K562 (cell line): ENCODE measurements at regions not wholly inside any gene's neighbourhood (a gene's known extent, or its start where the extent isn't known, plus 50 kb on each side); places are given as distances from the start of the nearest gene placed in this dataset.

ENCODE experiments used
- ATAC-seq: fragments of 200-7000 bp; cut with Tn5 transposase; 3 replicates; pipeline ENCODE4 v1.9.1; 2020; ENCODE audit warnings: moderate library complexity
- BruUV-seq: library from RNA; stranded (reverse); fragments of 400-500 nt; replicated peaks from 2 replicates; lab custom pipeline; 2021; lab: Mats Ljungman, UMichigan
- CTCF ChIA-PET: fragments of 300-600 bp; formaldehyde crosslinking; extraction: SDS; loops from one replicate; lab custom pipeline; 2021; ENCODE audit warnings: low intra/inter-chr PET ratio; lab: Yijun Ruan, JAX
- POLR2A ChIA-PET: fragments of 300-600, 350-650 bp; sonication (Branson Sonifier 250); formaldehyde crosslinking; extraction: SDS; loops from one replicate; lab custom pipeline; 2021; ENCODE audit warnings: antibody characterized with exemption, inconsistent platforms; lab: Yijun Ruan, JAX
- DNase-seq, 4 experiments: peaks; one replicate each; pipeline versions ENCODE4 v3.0.0 to v3.0.0-alpha.2; 2011 to 2018; ENCODE audit warnings: low spot score in 3 of 4, mixed read lengths in 3 of 4; ENCODE audit errors: extremely low read depth in 1 of 4
- FAIRE-seq: peaks from 2 replicates; lab custom pipeline; 2011; peaks lifted over from hg19 to GRCh38; lab: Jason Lieb, UNC
- H2AFZ ChIP-seq: 2 replicates; pipeline ENCODE4 v1.6.0; 2011; ENCODE audit warnings: low read depth, low read length, control low read depth, inconsistent platforms
- H3K27ac ChIP-seq: fragments of 200-600 bp; 3 replicates; pipeline ENCODE4 v1.8.0; 2011; ENCODE audit warnings: low read depth, mild to moderate bottlenecking, control low read depth, inconsistent platforms, low read length, moderate library complexity, mixed read lengths; ENCODE audit errors: extremely low read depth
- H3K27me3 ChIP-seq, 2 experiments: fragments of 300-600 bp in 1 of 2; 2 replicates in 1 of 2; 3 replicates in 1 of 2; pipeline versions ENCODE4 v1.6.0 to v1.8.0; 2011; ENCODE audit warnings: inconsistent platforms in 2 of 2, low read length in 2 of 2, mild to moderate bottlenecking in 1 of 2, mixed read lengths in 1 of 2, moderate library complexity in 1 of 2; ENCODE audit not compliant: control insufficient read depth in 2 of 2, insufficient read depth in 2 of 2
- H3K36me3 ChIP-seq: fragments of 300-600 bp; 3 replicates; pipeline ENCODE4 v1.8.0; 2011; ENCODE audit warnings: mild to moderate bottlenecking, low read length, inconsistent platforms; ENCODE audit not compliant: control insufficient read depth, insufficient read depth
- H3K4me1 ChIP-seq, 2 experiments: fragments of 200-600 bp in 1 of 2; replicated peaks in 1 of 2; 2 replicates in 1 of 2; 3 replicates in 1 of 2; pipeline versions ENCODE4 v1.5.1 to v1.8.0; 2011; ENCODE audit warnings: inconsistent platforms in 2 of 2, low read length in 2 of 2, mild to moderate bottlenecking in 1 of 2, mixed read lengths in 1 of 2, moderate library complexity in 1 of 2; ENCODE audit not compliant: control insufficient read depth in 2 of 2, insufficient read depth in 2 of 2
- H3K4me2 ChIP-seq: 2 replicates; pipeline ENCODE4 v1.6.1; 2011; ENCODE audit warnings: low read length, control low read depth, inconsistent platforms, mixed read lengths; ENCODE audit not compliant: insufficient read depth
- H3K4me3 ChIP-seq: fragments of 200-600 bp; sonication (generic), shearing (Covaris generic); 2 replicates; pipeline ENCODE4 v1.5.1; 2016; ENCODE audit warnings: control low read depth, inconsistent platforms
- H3K79me2 ChIP-seq: fragments of 200-600 bp; 3 replicates; pipeline ENCODE4 v1.8.0; 2011; ENCODE audit warnings: low read length, inconsistent platforms; ENCODE audit not compliant: control insufficient read depth, insufficient read depth
- H3K9ac ChIP-seq, 2 experiments: 2 replicates each; pipeline versions ENCODE4 v1.6.0 to v1.6.1; 2011; ENCODE audit warnings: low read depth in 2 of 2, low read length in 2 of 2, control low read depth in 1 of 2, inconsistent platforms in 1 of 2, mild to moderate bottlenecking in 1 of 2, mixed read lengths in 1 of 2; ENCODE audit not compliant: insufficient read depth in 1 of 2
- H3K9me1 ChIP-seq: one replicate; pipeline ENCODE4 v1.6.0; 2011; ENCODE audit warnings: inconsistent platforms, mild to moderate bottlenecking, low read length, moderate library complexity; ENCODE audit not compliant: control insufficient read depth, insufficient read depth
- H3K9me3 ChIP-seq: replicated peaks from 2 replicates; pipeline ENCODE4 v1.5.1; 2011; ENCODE audit warnings: low read depth, low read length, inconsistent platforms; ENCODE audit not compliant: control insufficient read depth, insufficient read depth
- H4K20me1 ChIP-seq: replicated peaks from 2 replicates; pipeline ENCODE4 v1.6.1; 2011; ENCODE audit warnings: low read length, inconsistent platforms, mixed read lengths; ENCODE audit not compliant: control insufficient read depth, insufficient read depth
- CBX1 ChIP-seq: sonication (generic); IDR thresholded peaks from 2 replicates; pipeline ENCODE4 v1.6.1; 2016; ENCODE audit warnings: antibody characterized with exemption, low read depth, mild to moderate bottlenecking
- ELF2 ChIP-seq: fragments of 250-450 bp; sonication (Bioruptor Pico); IDR thresholded peaks from 2 replicates; pipeline ENCODE4 v1.5.0; 2021; ENCODE audit warnings: mild to moderate bottlenecking
- HCFC1 ChIP-seq: IDR thresholded peaks from 2 replicates; pipeline ENCODE4 v1.6.1; 2012; ENCODE audit warnings: low read depth, low read length, improper control_type of control experiment
- HMG20A ChIP-seq: fragments of 450-650 bp; formaldehyde crosslinking; conservative IDR thresholded peaks from 2 replicates; pipeline ENCODE4 v1.4.0; 2020; ENCODE audit warnings: mild to moderate bottlenecking, mixed read lengths
- L3MBTL2 ChIP-seq: fragments of 450-650 bp; IDR thresholded peaks from 2 replicates; pipeline ENCODE4 v1.6.1; 2016; ENCODE audit warnings: mild to moderate bottlenecking, moderate library complexity
- PYGO2 ChIP-seq: fragments of 450-650 bp; IDR thresholded peaks from 2 replicates; pipeline ENCODE4 v1.6.1; 2016; ENCODE audit warnings: mild to moderate bottlenecking, missing genetic modification characterization, moderate library complexity, missing compliant biosample characterization
- XRCC3 ChIP-seq: fragments of 450-650 bp; IDR thresholded peaks from 2 replicates; pipeline ENCODE4 v1.6.1; 2017; ENCODE audit warnings: mild to moderate bottlenecking, moderate library complexity
- YBX1 ChIP-seq: fragments of 450-650 bp; IDR thresholded peaks from 2 replicates; pipeline ENCODE4 v1.7.1; 2016; ENCODE audit warnings: mild to moderate bottlenecking
- ZBED1 ChIP-seq: IDR thresholded peaks from 2 replicates; pipeline ENCODE4 v1.6.1; 2014
- ZC3H11A ChIP-seq: IDR thresholded peaks from 2 replicates; pipeline ENCODE4 v1.6.1; 2012; ENCODE audit warnings: low read depth, low read length, improper control_type of control experiment
- ZEB2 ChIP-seq: fragments of 450-650 bp; IDR thresholded peaks from 2 replicates; pipeline ENCODE4 v1.6.1; 2016
- ZNF253 ChIP-seq: fragments of 250-450 bp; sonication (Bioruptor Pico); conservative IDR thresholded peaks from 2 replicates; pipeline ENCODE4 v1.6.1; 2021; ENCODE audit warnings: mild to moderate bottlenecking
- ZNF280B ChIP-seq: fragments of 250-450 bp; sonication (Bioruptor Pico); IDR thresholded peaks from 2 replicates; pipeline ENCODE4 v1.5.1; 2021; ENCODE audit warnings: mild to moderate bottlenecking
- ZNF699 ChIP-seq: fragments of 250-450 bp; sonication (Bioruptor Pico); IDR thresholded peaks from 2 replicates; pipeline ENCODE4 v1.8.0; 2021; ENCODE audit warnings: mild to moderate bottlenecking, moderate library complexity; ENCODE audit not compliant: insufficient replicate concordance
- WGBS: fragments of 100-300 bp; shearing (Covaris generic); methylation state at CpG from one replicate; pipeline ENCODE4 v1.1.6; 2016; ENCODE audit warnings: low coverage, mixed read lengths; ENCODE audit not compliant: insufficient coverage; ENCODE audit errors: missing lambda C conversion rate; 5-methylcytosine and 5-hydroxymethylcytosine counted together
- in situ Hi-C: fragments of 300-500 bp; cut with MboI; formaldehyde crosslinking; loops from 4 replicates; pipeline ENCODE4 v1.15.0; 2018; ENCODE audit warnings: inconsistent platforms, mixed read lengths
- intact Hi-C: fragments of 100-400 bp; cut with micrococcal nuclease; formaldehyde crosslinking; loops from 2 replicates; pipeline ENCODE4 v1.14.2; 2022
- TF ChIP-seq, protein P1 (sequence below): fragments of 450-650 bp; formaldehyde crosslinking; IDR thresholded peaks from 2 replicates; pipeline ENCODE4 v1.4.0; 2020; ENCODE audit warnings: mild to moderate bottlenecking, moderate library complexity
- TF ChIP-seq, protein P2 (sequence below): fragments of 250-450 bp; sonication (Bioruptor Pico); IDR thresholded peaks from 2 replicates; pipeline ENCODE4 v1.8.0; 2021; ENCODE audit warnings: moderate library complexity, mild to moderate bottlenecking, inconsistent platforms

GRCh38 chr14:44422699-44423098, 84.4 kb downstream of the FSCB start:
- BruUV-seq = no TSS peak
- in situ Hi-C loops = no loop called here
- FAIRE-seq (no peak), DNase-seq (no peak), ATAC-seq (no peak)
- Histone ChIP-seq H4K20me1 (no peaks in the 10 kb centered on the region), H3K4me2 (no peak overlapping the region), H3K9ac (no peak overlapping the region), H2AFZ (no peak overlapping the region), H3K36me3 (no peaks in the 10 kb centered on the region), H3K79me2 (no peaks in the 10 kb centered on the region), H3K9me1 (no peaks in the 10 kb centered on the region), H3K4me1 (no peaks in the 10 kb centered on the region), H3K27ac (no peak overlapping the region), H3K9me3 (no peaks in the 10 kb centered on the region), H3K4me3 (no peak overlapping the region), H3K27me3 (no peaks in the 10 kb centered on the region)
- intact Hi-C loops = no loop called here
- CTCF ChIA-PET = no interaction called here
- TF ChIP-seq ZC3H11A (no peak), ZBED1 (no peak), PYGO2 (tag) (no peak), ZNF253 (CRISPR knock-in tag) (no peak), CBX1 (no peak), ZNF699 (CRISPR knock-in tag) (no peak), ELF2 (CRISPR knock-in tag) (no peak), YBX1 (no peak), HMG20A (CRISPR knock-in tag) (no peak), L3MBTL2 (no peak), ZNF280B (CRISPR knock-in tag) (no peak), XRCC3 (no peak), HCFC1 (no peak), ZEB2 (no peak)
- TF ChIP-seq, protein P1, sequence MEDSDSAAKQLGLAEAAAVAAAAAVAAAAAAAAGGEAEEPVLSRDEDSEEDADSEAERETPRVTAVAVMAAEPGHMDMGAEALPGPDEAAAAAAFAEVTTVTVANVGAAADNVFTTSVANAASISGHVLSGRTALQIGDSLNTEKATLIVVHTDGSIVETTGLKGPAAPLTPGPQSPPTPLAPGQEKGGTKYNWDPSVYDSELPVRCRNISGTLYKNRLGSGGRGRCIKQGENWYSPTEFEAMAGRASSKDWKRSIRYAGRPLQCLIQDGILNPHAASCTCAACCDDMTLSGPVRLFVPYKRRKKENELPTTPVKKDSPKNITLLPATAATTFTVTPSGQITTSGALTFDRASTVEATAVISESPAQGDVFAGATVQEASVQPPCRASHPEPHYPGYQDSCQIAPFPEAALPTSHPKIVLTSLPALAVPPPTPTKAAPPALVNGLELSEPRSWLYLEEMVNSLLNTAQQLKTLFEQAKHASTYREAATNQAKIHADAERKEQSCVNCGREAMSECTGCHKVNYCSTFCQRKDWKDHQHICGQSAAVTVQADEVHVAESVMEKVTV (CRISPR knock-in tag) = no peak
- TF ChIP-seq, protein P2, sequence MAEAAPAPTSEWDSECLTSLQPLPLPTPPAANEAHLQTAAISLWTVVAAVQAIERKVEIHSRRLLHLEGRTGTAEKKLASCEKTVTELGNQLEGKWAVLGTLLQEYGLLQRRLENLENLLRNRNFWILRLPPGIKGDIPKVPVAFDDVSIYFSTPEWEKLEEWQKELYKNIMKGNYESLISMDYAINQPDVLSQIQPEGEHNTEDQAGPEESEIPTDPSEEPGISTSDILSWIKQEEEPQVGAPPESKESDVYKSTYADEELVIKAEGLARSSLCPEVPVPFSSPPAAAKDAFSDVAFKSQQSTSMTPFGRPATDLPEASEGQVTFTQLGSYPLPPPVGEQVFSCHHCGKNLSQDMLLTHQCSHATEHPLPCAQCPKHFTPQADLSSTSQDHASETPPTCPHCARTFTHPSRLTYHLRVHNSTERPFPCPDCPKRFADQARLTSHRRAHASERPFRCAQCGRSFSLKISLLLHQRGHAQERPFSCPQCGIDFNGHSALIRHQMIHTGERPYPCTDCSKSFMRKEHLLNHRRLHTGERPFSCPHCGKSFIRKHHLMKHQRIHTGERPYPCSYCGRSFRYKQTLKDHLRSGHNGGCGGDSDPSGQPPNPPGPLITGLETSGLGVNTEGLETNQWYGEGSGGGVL (CRISPR knock-in tag) = no peak
- WGBS = 3% methylated on average over 4 of the region's 4 CpGs
- POLR2A ChIA-PET = no interaction called here
